Mesenchymal stem cell (in vitro differentiated cells and primary cell): ENCODE measurements at regions not wholly inside any gene's neighbourhood (a gene's known extent, or its start where the extent isn't known, plus 50 kb on each side); places are given as distances from the start of the nearest gene placed in this dataset.

Experiments used
- DNase-seq: peaks from one replicate; pipeline ENCODE4 v3.0.0-alpha.2; 2013
- H2AFZ ChIP-seq: one replicate; pipeline ENCODE4 v1.6.1; 2013; ENCODE audit warnings: low read depth, mild to moderate bottlenecking, control low read depth, inconsistent platforms, low read length, moderate library complexity
- H2AK5ac ChIP-seq: 2 replicates; pipeline ENCODE4 v1.6.1; 2013; ENCODE audit warnings: low read length, moderate library complexity, mild to moderate bottlenecking, inconsistent platforms; ENCODE audit not compliant: severe bottlenecking
- H2BK120ac ChIP-seq: one replicate; pipeline ENCODE4 v1.6.1; 2013; ENCODE audit warnings: low read depth, mild to moderate bottlenecking, inconsistent platforms, low read length, moderate library complexity
- H2BK12ac ChIP-seq, 2 experiments: one replicate each; pipeline ENCODE4 v1.6.1; 2013; ENCODE audit warnings: inconsistent platforms in 2 of 2, low read length in 2 of 2, mild to moderate bottlenecking in 2 of 2, moderate library complexity in 2 of 2, control low read depth in 1 of 2
- H2BK15ac ChIP-seq: one replicate; pipeline ENCODE4 v1.6.1; 2013; ENCODE audit warnings: mild to moderate bottlenecking, low read depth, inconsistent platforms; ENCODE audit not compliant: poor library complexity, severe bottlenecking
- H2BK5ac ChIP-seq: 2 replicates; pipeline ENCODE4 v1.6.1; 2013; ENCODE audit warnings: low read depth, mild to moderate bottlenecking, low read length, control low read depth, inconsistent platforms; ENCODE audit not compliant: poor library complexity, severe bottlenecking
- H3K14ac ChIP-seq, 2 experiments: one replicate each; pipeline ENCODE4 v1.6.1; 2013; ENCODE audit warnings: inconsistent platforms in 2 of 2, low read length in 2 of 2, control low read depth in 1 of 2, mild to moderate bottlenecking in 1 of 2, moderate library complexity in 1 of 2
- H3K18ac ChIP-seq, 2 experiments: one replicate each; pipeline ENCODE4 v1.6.1; 2013; ENCODE audit warnings: inconsistent platforms in 2 of 2, low read length in 2 of 2, control low read depth in 1 of 2, low read depth in 1 of 2, mild to moderate bottlenecking in 1 of 2
- H3K23ac ChIP-seq, 2 experiments: one replicate each; pipeline ENCODE4 v1.6.1; 2013; ENCODE audit warnings: inconsistent platforms in 2 of 2, low read length in 2 of 2, mild to moderate bottlenecking in 2 of 2, moderate library complexity in 2 of 2, control low read depth in 1 of 2
- H3K27ac ChIP-seq: 2 replicates; pipeline ENCODE4 v1.5.1; 2013; ENCODE audit warnings: mild to moderate bottlenecking, moderate library complexity, low read length, control low read depth, inconsistent platforms; ENCODE audit not compliant: poor library complexity, severe bottlenecking
- H3K27me3 ChIP-seq, 2 experiments: 2 replicates each; pipeline versions ENCODE4 v1.6.1 to v1.7.0; 2013; ENCODE audit warnings: low read length in 2 of 2, mild to moderate bottlenecking in 2 of 2, moderate library complexity in 2 of 2, control low read depth in 1 of 2, inconsistent platforms in 1 of 2; ENCODE audit not compliant: control insufficient read depth in 1 of 2, insufficient read depth in 1 of 2
- H3K36me3 ChIP-seq, 2 experiments: 2 replicates each; pipeline versions ENCODE4 v1.6.1 to v1.7.0; 2013; ENCODE audit warnings: low read length in 2 of 2, control low read depth in 1 of 2, inconsistent platforms in 1 of 2, low read depth in 1 of 2, mild to moderate bottlenecking in 1 of 2; ENCODE audit not compliant: insufficient read depth in 2 of 2, control insufficient read depth in 1 of 2
- H3K4ac ChIP-seq, 2 experiments: one replicate each; pipeline ENCODE4 v1.6.1; 2013; ENCODE audit warnings: inconsistent platforms in 2 of 2, low read length in 2 of 2, mild to moderate bottlenecking in 2 of 2, moderate library complexity in 2 of 2, control low read depth in 1 of 2, low read depth in 1 of 2
- H3K4me1 ChIP-seq: 2 replicates; pipeline ENCODE4 v1.6.1; 2013; ENCODE audit warnings: low read depth, low read length, control low read depth; ENCODE audit not compliant: control insufficient read depth, insufficient read depth
- H3K4me2 ChIP-seq: 2 replicates; pipeline ENCODE4 v1.6.1; 2013; ENCODE audit warnings: low read length, mild to moderate bottlenecking, inconsistent platforms; ENCODE audit not compliant: poor library complexity, severe bottlenecking
- H3K4me3 ChIP-seq, 2 experiments: 2 replicates each; pipeline versions ENCODE4 v1.5.1 to v1.7.0; 2013; ENCODE audit warnings: low read length in 2 of 2, mild to moderate bottlenecking in 2 of 2, control low read depth in 1 of 2, low read depth in 1 of 2; ENCODE audit not compliant: insufficient read depth in 1 of 2
- H3K79me1 ChIP-seq: replicated peaks from 2 replicates; pipeline ENCODE4 v1.6.1; 2013; ENCODE audit warnings: mild to moderate bottlenecking, control low read depth, low read length, inconsistent platforms; ENCODE audit not compliant: poor library complexity, severe bottlenecking
- H3K9ac ChIP-seq: 2 replicates; pipeline ENCODE4 v1.7.0; 2013; ENCODE audit warnings: mild to moderate bottlenecking, low read length, moderate library complexity
- H3K9me3 ChIP-seq: 2 replicates; pipeline ENCODE4 v1.7.0; 2013; ENCODE audit warnings: mild to moderate bottlenecking, low read length; ENCODE audit not compliant: control insufficient read depth
- H4K8ac ChIP-seq: one replicate; pipeline ENCODE4 v1.6.1; 2013; ENCODE audit warnings: inconsistent platforms, mild to moderate bottlenecking, low read length, moderate library complexity
- H4K91ac ChIP-seq: one replicate; pipeline ENCODE4 v1.6.1; 2013; ENCODE audit warnings: mild to moderate bottlenecking, low read length, inconsistent platforms
- WGBS: methylation state at CpG from one replicate; pipeline ENCODE4 v1.1.7; 2013; ENCODE audit warnings: mixed read lengths; 5-methylcytosine and 5-hydroxymethylcytosine counted together

- Histone ChIP-seq H2BK120ac (no peak overlapping the region), H3K27me3 (peaks cover 3 to 46% of the 10 kb centered on the region in 2 experiments), H2BK5ac (no peak overlapping the region), H3K4me1 (peaks cover 14% of the 10 kb centered on the region), H3K79me1 (no peaks in the 10 kb centered on the region), H3K14ac (no peak overlapping the region), H2AK5ac (no peak overlapping the region), H3K4ac (no peak overlapping the region), H2AFZ (no peak overlapping the region), H3K36me3 (no peaks in the 10 kb centered on the region), H4K91ac (no peak overlapping the region), H4K8ac (no peak overlapping the region), H2BK15ac (no peak overlapping the region), H3K4me2 (no peak overlapping the region), H3K4me3 (no peak overlapping the region), H3K27ac (no peak overlapping the region), H2BK12ac (no peak overlapping the region), H3K23ac (no peak overlapping the region), H3K9me3 (no peaks in the 10 kb centered on the region), H3K18ac (no peak overlapping the region), H3K9ac (no peak overlapping the region)
- DNase-seq, result no peak
- WGBS, result 80% methylated on average over 15 of the region's 15 CpGs
Measured at GRCh38 chr21:36532769-36533467, 53.0 kb upstream of the CLDN14 start.

GRCh38 chr21:36533468-36533848, 53.5 kb upstream of the CLDN14 start:
- no peak overlapping the region for H3K4me3 ChIP-seq
- no peak overlapping the region for H3K18ac ChIP-seq
- H3K27me3 ChIP-seq, result peaks cover 3 to 44% of the 10 kb centered on the region in 2 experiments
- DNase-seq, result no peak
- H3K23ac ChIP-seq, result no peak overlapping the region
- no peaks in the 10 kb centered on the region for H3K9me3 ChIP-seq
- H2AFZ ChIP-seq, result no peak overlapping the region
- no peak overlapping the region for H3K4ac ChIP-seq
- no peak overlapping the region for H3K4me2 ChIP-seq
- no peak overlapping the region for H3K27ac ChIP-seq
- H3K79me1 ChIP-seq, result no peaks in the 10 kb centered on the region
- no peak overlapping the region for H2BK120ac ChIP-seq
- H3K36me3 ChIP-seq, result no peaks in the 10 kb centered on the region
- no peak overlapping the region for H4K8ac ChIP-seq
- H2BK5ac ChIP-seq, result no peak overlapping the region
- H3K4me1 ChIP-seq, result peaks cover 14% of the 10 kb centered on the region
- WGBS, result 77% methylated on average over 6 of the region's 6 CpGs
- H2BK15ac ChIP-seq, result no peak overlapping the region
- H2AK5ac ChIP-seq, result no peak overlapping the region
- H3K14ac ChIP-seq, result no peak overlapping the region
- no peak overlapping the region for H4K91ac ChIP-seq
- H3K9ac ChIP-seq, result no peak overlapping the region
- no peak overlapping the region for H2BK12ac ChIP-seq

GRCh38 chr21:36534656-36535055, 54.7 kb upstream of the CLDN14 start:
- WGBS, result 25% methylated on average over 2 of the region's 3 CpGs
- peaks cover 7 to 33% of the 10 kb centered on the region in 2 experiments for H3K27me3 ChIP-seq
- H2BK120ac ChIP-seq, result no peak overlapping the region
- H3K27ac ChIP-seq, result no peak overlapping the region
- no peak overlapping the region for H3K4ac ChIP-seq
- no peaks in the 10 kb centered on the region for H3K9me3 ChIP-seq
- no peaks in the 10 kb centered on the region for H3K36me3 ChIP-seq
- no peak overlapping the region for H2BK5ac ChIP-seq
- no peak overlapping the region for H2BK12ac ChIP-seq
- no peak overlapping the region for H2BK15ac ChIP-seq
- H3K14ac ChIP-seq, result no peak overlapping the region
- H3K79me1 ChIP-seq, result no peaks in the 10 kb centered on the region
- no peak overlapping the region for H3K23ac ChIP-seq
- DNase-seq, result no peak
- H3K4me2 ChIP-seq, result no peak overlapping the region
- no peak overlapping the region for H2AFZ ChIP-seq
- no peak overlapping the region for H4K91ac ChIP-seq
- H3K9ac ChIP-seq, result no peak overlapping the region
- H2AK5ac ChIP-seq, result no peak overlapping the region
- no peak overlapping the region for H4K8ac ChIP-seq
- no peak overlapping the region for H3K18ac ChIP-seq
- H3K4me1 ChIP-seq, result peaks cover 13% of the 10 kb centered on the region
- H3K4me3 ChIP-seq, result no peak overlapping the region

- no peak overlapping the region for H2BK12ac ChIP-seq
- no peaks in the 10 kb centered on the region for H3K9me3 ChIP-seq
- H3K4me3 ChIP-seq, result no peak overlapping the region
- H2BK120ac ChIP-seq, result no peak overlapping the region
- no peak overlapping the region for H3K4ac ChIP-seq
- no peak overlapping the region for H3K9ac ChIP-seq
- peaks cover 7% of the 10 kb centered on the region for H3K4me1 ChIP-seq
- peaks cover 8 to 41% of the 10 kb centered on the region in 2 experiments for H3K27me3 ChIP-seq
- H3K79me1 ChIP-seq, result no peaks in the 10 kb centered on the region
- H3K23ac ChIP-seq, result no peak overlapping the region
- H2BK5ac ChIP-seq, result no peak overlapping the region
- H4K8ac ChIP-seq, result no peak overlapping the region
- no peak overlapping the region for H3K18ac ChIP-seq
- no peak overlapping the region for H2AK5ac ChIP-seq
- no peak overlapping the region for H3K27ac ChIP-seq
- no peaks in the 10 kb centered on the region for H3K36me3 ChIP-seq
- no peak overlapping the region for H3K14ac ChIP-seq
- H2AFZ ChIP-seq, result no peak overlapping the region
- 76% methylated on average over 4 of the region's 6 CpGs for WGBS
- no peak overlapping the region for H2BK15ac ChIP-seq
- H4K91ac ChIP-seq, result no peak overlapping the region
- DNase-seq, result no peak
- no peak overlapping the region for H3K4me2 ChIP-seq
Measured at GRCh38 chr21:36535618-36536241, 55.8 kb upstream of the CLDN14 start.
